Right lobe of liver (tissue), 6 donors: ENCODE measurements at regions not wholly inside any gene's neighbourhood (a gene's known extent, or its start where the extent isn't known, plus 50 kb on each side); places are given as distances from the start of the nearest gene placed in this dataset.

Experiments used
- ATAC-seq, 4 donors: fragments of 200-7000 bp; cut with Tn5 transposase; one replicate each; pipeline ENCODE4 v1.9.1; 2020; ENCODE audit warnings: mild to moderate bottlenecking in 4 of 4, moderate library complexity in 4 of 4
- DNase-seq, 3 donors: peaks; one replicate each; pipeline ENCODE4 v3.0.0-alpha.2; 2020
- H3K27ac ChIP-seq, 3 donors: fragments of 200-600 bp; one replicate each; pipeline ENCODE4 v1.8.0; 2022
- H3K27me3 ChIP-seq, 2 donors: fragments of 200-600 bp; one replicate each; pipeline ENCODE4 v1.8.0; 2022
- H3K36me3 ChIP-seq, 4 donors: fragments of 200-600 bp; sonication (generic) in 1 of 4; one replicate each; pipeline versions ENCODE4 v1.5.1 to v1.8.0; 2017 to 2022; ENCODE audit warnings: control low read depth in 1 of 4
- H3K4me1 ChIP-seq, 4 donors: fragments of 200-600 bp; sonication (generic) in 1 of 4; one replicate each; pipeline versions ENCODE4 v1.5.1 to v1.8.0; 2017 to 2022; ENCODE audit warnings: control low read depth in 1 of 4
- H3K4me3 ChIP-seq, 3 donors: fragments of 200-600 bp; one replicate each; pipeline ENCODE4 v1.8.0; 2022
- H3K9me3 ChIP-seq, 4 donors: fragments of 200-600 bp; sonication (generic) in 1 of 4; one replicate each; pipeline versions ENCODE4 v1.5.1 to v1.8.0; 2017 to 2022; ENCODE audit warnings: control low read depth in 1 of 4
- POLR2A ChIP-seq: fragments of 450-650 bp; IDR thresholded peaks from one replicate; pipeline ENCODE4 v1.6.1; 2017; ENCODE audit warnings: antibody characterized with exemption, mild to moderate bottlenecking
- WGBS: methylation state at CpG from one replicate; pipeline ENCODE4 v1.1.6; 2018; ENCODE audit warnings: low coverage, low lambda C conversion rate; ENCODE audit not compliant: insufficient coverage; ENCODE audit errors: missing lambda C conversion rate; 5-methylcytosine and 5-hydroxymethylcytosine counted together
- intact Hi-C, 2 donors: fragments of 100-400 bp; cut with DNase I; formaldehyde crosslinking; loops; one replicate each; pipeline versions ENCODE4 v1.11.2 to v1.14.1; 2022
- TF ChIP-seq, protein P1 (sequence below), 4 donors: fragments of 200-600 bp in 3 of 4; fragments of 450-650 bp in 1 of 4; IDR thresholded peaks; one replicate each; pipeline versions ENCODE4 v1.5.1 to v1.8.0; 2016 to 2022; ENCODE audit warnings: antibody characterized with exemption in 4 of 4, mild to moderate bottlenecking in 2 of 4
- donor health status: DM: no; HTN: yes; CAD: no.
- donor health status: DM: no; HTN: no; CAD: no.
- donor health status: DM: no; HTN: no; CAD: no.
- donor health status: DM: no; HTN: yes; CAD: no.
- donor health status: DM: no; HTN: yes; CAD: no.

DNA sequence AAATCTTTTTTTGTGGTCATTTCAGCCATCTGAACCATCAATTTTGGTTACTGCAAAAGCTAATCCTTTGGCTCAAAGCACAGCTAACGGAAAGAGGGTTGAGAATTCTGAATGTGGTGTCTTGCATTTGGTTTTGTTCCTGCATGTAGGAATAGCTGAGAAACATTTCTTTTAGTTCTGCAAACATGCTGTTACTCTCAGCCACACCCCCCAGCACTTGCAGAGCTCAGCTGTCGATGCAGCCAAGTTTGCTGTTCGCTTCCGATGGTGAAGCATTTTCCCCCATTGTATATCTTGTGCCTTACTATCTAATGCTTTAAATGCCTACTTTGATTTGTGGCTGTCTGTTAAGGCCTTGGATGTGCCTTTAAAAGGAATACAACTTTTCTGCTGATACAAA is 294.9 kb upstream of the FANCL start:
- Histone ChIP-seq H3K36me3 (no peaks in the 10 kb centered on the region), H3K4me3 (no peak overlapping the region), H3K9me3 (no peaks in the 10 kb centered on the region), H3K4me1 (no peaks in the 10 kb centered on the region), H3K27ac (no peak overlapping the region), H3K27me3 (no peaks in the 10 kb centered on the region)
- 45% methylated on average over 4 of the region's 4 CpGs for WGBS
- DNase-seq, result no peak
- intact Hi-C loops, result no loop called here
- no peak for ATAC-seq
- no peak for TF ChIP-seq POLR2A
- TF ChIP-seq, protein P1, sequence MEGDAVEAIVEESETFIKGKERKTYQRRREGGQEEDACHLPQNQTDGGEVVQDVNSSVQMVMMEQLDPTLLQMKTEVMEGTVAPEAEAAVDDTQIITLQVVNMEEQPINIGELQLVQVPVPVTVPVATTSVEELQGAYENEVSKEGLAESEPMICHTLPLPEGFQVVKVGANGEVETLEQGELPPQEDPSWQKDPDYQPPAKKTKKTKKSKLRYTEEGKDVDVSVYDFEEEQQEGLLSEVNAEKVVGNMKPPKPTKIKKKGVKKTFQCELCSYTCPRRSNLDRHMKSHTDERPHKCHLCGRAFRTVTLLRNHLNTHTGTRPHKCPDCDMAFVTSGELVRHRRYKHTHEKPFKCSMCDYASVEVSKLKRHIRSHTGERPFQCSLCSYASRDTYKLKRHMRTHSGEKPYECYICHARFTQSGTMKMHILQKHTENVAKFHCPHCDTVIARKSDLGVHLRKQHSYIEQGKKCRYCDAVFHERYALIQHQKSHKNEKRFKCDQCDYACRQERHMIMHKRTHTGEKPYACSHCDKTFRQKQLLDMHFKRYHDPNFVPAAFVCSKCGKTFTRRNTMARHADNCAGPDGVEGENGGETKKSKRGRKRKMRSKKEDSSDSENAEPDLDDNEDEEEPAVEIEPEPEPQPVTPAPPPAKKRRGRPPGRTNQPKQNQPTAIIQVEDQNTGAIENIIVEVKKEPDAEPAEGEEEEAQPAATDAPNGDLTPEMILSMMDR (IDR thresholded peaks at IDR 0.05), result no peak

DNA sequence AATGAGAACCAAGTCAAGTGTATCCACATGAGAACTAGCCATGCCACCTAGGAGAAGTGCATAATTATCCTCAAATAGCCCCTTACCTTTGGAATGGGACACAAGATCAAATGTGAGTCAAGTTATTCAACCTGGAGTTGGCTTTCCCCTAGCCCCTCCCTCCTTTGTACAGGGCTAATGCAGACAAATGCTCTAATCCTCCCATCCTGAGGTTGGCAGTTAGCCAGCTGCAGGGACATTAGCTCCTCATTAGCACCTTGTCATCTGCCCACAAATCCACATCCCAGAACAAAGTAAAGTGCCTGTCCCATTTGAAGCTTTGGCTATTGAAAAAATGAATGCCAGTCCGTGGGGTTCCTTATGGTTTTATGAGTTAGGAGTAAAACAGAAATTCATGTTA is 294.1 kb upstream of the FANCL start:
- H3K4me3 ChIP-seq, result no peak overlapping the region
- H3K36me3 ChIP-seq, result no peaks in the 10 kb centered on the region
- H3K4me1 ChIP-seq, result no peaks in the 10 kb centered on the region
- 38% methylated on average over 1 of the region's 1 CpG for WGBS
- no peak for TF ChIP-seq POLR2A
- TF ChIP-seq, protein P1 (IDR thresholded peaks at IDR 0.05), result no peak
- no peak for ATAC-seq
- DNase-seq, result no peak
- no peak overlapping the region for H3K27ac ChIP-seq
- no peaks in the 10 kb centered on the region for H3K27me3 ChIP-seq
- H3K9me3 ChIP-seq, result no peaks in the 10 kb centered on the region
- intact Hi-C loops, result no loop called here

DNA sequence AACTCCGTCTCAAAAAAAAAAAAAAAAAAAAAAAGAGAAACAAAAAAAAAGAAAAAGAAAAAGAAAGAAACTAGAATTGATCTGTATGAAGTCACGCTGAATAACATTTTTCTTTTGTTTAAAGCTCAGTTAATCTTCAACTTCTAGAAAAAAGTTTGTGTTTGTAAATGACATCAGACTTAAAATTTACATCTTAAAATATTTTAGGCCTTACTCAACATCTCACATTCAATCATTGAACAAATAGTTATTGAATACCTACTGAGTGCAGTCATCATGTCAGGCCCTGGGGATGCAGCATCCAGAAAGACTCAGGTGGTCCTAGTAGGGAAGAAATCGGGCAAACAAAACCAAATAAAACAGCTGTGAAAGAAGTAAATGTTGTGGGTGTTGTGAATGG is 292.3 kb upstream of the FANCL start:
- TF ChIP-seq POLR2A, result no peak
- TF ChIP-seq, protein P1 (IDR thresholded peaks at IDR 0.05), result no peak
- WGBS, result 54% methylated on average over 3 of the region's 3 CpGs
- intact Hi-C loops, result no loop called here
- DNase-seq (no peak), ATAC-seq (no peak)
- no peaks in the 10 kb centered on the region for H3K4me1 ChIP-seq
- no peak overlapping the region for H3K27ac ChIP-seq
- H3K4me3 ChIP-seq, result no peak overlapping the region
- H3K36me3 ChIP-seq, result no peaks in the 10 kb centered on the region
- H3K9me3 ChIP-seq, result no peaks in the 10 kb centered on the region
- H3K27me3 ChIP-seq, result no peaks in the 10 kb centered on the region

DNA sequence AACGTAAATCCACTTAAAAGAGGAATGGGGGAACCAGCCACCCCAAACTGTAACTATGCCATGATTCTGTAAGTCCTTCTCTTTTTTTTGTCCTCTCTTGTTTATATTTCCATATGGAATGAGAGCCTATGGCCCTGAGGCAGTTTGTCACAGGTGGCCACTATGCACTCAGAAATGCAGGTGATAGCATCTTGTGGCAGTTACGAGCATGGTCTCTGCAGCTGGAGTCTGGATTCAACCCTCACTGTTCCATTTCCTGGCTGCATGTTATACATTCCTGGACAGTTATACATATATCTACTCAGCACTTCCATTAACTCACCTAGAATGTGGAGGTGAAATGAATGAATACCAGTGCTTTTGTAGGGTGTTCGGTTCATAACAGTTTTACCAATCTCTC is 291.5 kb upstream of the FANCL start:
- H3K4me3 ChIP-seq, result no peak overlapping the region
- 100% methylated on average over 1 of the region's 3 CpGs for WGBS
- no peaks in the 10 kb centered on the region for H3K36me3 ChIP-seq
- no peaks in the 10 kb centered on the region for H3K9me3 ChIP-seq
- no peak for TF ChIP-seq POLR2A
- TF ChIP-seq, protein P1 (IDR thresholded peaks at IDR 0.05), result no peak
- no peak overlapping the region for H3K27ac ChIP-seq
- no peak for DNase-seq
- intact Hi-C loops, result no loop called here
- no peak for ATAC-seq
- no peaks in the 10 kb centered on the region for H3K4me1 ChIP-seq
- H3K27me3 ChIP-seq, result no peaks in the 10 kb centered on the region

DNA sequence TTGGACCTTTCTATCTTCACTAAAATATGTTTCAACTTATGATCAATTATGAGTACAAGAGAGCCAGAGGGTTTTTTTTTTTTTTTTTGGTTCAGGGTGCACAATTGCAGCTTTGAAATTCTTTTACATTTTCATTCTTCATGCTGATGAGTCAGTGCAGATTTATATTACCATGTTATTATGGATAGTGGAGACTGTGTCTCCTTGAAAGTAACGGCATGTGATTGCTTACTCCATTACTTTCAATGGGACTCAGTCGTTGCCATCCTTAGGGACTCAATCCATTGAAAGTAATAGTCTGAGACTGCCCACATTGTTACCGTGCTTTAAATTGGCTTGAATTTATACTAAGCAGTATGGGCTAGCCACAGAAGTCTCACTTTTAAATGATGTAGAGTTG is 286.5 kb upstream of the FANCL start:
- Histone ChIP-seq H3K9me3 (no peaks in the 10 kb centered on the region), H3K36me3 (no peaks in the 10 kb centered on the region), H3K4me1 (no peaks in the 10 kb centered on the region), H3K27ac (no peak overlapping the region), H3K27me3 (no peaks in the 10 kb centered on the region), H3K4me3 (no peak overlapping the region)
- 60% methylated on average over 2 of the region's 3 CpGs for WGBS
- TF ChIP-seq, protein P1 (IDR thresholded peaks at IDR 0.05), result no peak
- TF ChIP-seq POLR2A, result no peak
- intact Hi-C loops, result no loop called here
- DNase-seq, result no peak
- no peak for ATAC-seq
